Left renal cortex interstitium (tissue), 4 donors: ENCODE measurements at regions not wholly inside any gene's neighbourhood (a gene's known extent, or its start where the extent isn't known, plus 50 kb on each side); places are given as distances from the start of the nearest gene placed in this dataset.

Source experiments
- DNase-seq, 4 donors: peaks; one replicate each; pipeline ENCODE4 v3.0.0-alpha.2; 2013; ENCODE audit warnings: low read depth in 4 of 4, low spot score in 2 of 4, missing footprints in 1 of 4

GRCh38 chr17:77390870-77391269 is 250.1 kb downstream of the SEC14L1 start:
- DNase-seq, result no peak

DNA sequence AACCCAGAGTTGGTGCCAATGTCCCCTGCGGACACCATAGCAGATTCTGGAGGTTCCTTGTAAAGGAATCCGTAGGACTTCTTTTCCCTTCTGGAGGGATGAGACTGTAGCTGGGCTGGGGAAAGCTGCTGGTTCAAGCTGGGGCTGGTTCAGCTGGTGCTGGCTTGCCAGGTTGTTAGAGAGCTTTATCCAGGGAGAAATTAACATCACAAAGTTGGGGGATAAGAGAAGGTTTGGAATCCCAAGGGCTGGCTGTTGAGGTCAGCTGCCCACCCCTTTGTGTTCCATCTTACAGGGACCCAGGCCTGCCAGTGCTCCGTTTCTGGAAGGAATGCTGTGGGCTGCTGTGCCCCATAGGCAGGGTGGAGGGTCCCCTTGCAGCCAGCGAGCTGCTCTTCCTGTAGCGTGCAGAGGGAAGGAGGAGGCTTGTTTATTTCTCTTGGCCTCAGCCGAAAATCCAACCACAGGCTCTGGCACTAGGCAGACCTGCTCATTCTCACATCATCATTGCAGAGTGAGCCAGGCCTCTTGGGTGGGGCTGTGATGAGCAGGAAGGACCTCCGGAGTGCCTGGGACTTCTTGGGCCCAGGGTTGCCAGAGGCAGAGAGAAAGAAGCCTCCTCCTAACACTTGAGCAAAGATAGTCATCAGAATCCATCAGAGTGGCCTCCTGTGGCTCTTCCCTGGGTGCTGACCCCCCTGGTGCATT is 251.1 kb downstream of the SEC14L1 start:
- DNase-seq, result no peak

DNA sequence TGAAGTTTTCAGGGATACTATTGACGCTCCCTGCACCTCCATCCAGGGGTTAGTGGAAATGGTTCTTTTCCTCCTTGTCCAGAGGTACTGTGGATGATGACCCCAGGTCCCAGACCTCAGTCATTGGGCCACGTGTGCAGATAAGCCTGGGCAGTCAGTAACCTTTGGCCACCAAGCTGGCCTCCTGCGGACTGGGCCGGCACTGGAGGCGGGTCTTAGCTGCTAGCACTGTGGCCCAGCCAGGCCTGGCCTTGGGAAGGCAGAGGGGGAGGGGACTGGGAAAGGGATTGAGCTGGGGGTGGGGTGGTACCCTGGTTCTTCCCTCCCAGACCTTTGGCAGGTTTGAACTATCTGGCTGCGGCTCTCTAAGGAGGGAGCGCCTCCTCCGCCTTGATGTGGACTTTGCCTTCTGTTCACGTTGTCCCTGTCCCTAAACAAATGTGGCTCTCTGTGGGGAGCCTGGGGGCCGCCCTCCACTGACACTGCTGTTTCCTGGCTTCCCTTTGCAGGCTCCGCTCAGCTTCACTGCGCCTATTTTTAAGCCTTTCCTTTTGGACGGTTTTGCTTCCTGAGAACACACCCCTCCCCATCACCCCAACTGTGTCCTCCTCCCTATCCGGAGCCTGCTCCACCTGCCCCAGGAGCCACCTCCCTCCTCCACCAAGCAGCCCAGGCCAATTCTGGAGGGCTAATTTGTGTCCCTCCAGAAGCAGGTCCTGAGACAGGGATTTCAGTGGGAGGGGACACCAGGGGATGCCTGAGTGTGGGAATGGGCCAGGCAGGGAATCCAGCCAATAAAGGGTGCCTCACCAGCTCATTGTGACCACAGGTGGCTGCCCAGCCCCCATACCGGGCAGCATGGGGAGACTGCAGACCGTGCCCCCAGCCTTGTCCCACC is 251.9 kb downstream of the SEC14L1 start:
- DNase-seq, result no peak

GRCh38 chr17:77393274-77393600 is 252.5 kb downstream of the SEC14L1 start:
- DNase-seq, result no peak

- no peak for DNase-seq
Observed at GRCh38 chr17:77393867-77394539, 253.2 kb downstream of the SEC14L1 start.

GRCh38 chr17:77394540-77395295 is 253.9 kb downstream of the SEC14L1 start:
- DNase-seq, result no peak

GRCh38 chr17:77395501-77396048 is 254.8 kb downstream of the SEC14L1 start:
- DNase-seq, result no peak

DNA sequence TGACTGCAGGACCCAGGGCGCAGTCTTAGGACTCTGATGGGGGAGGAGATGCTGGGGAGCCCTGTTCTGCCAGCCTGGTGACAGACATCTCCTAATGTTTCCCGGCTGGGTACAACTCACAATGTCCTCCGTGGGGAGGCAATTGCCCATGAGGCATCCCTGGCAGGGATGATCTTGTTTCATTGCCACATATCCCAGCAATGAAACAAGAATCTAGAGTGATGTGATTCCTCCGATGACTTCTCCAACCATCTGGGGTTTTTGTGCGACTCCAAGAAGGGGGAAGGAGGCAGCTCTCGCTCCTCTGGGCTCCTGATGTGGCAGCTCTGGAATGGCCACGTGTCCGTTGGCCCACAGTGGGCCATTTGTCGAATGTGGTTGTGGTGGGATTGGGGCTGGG is 255.8 kb downstream of the SEC14L1 start:
- DNase-seq, result no peak

- no peak for DNase-seq
Observed at GRCh38 chr17:77398274-77398673, 257.5 kb downstream of the SEC14L1 start.

DNA sequence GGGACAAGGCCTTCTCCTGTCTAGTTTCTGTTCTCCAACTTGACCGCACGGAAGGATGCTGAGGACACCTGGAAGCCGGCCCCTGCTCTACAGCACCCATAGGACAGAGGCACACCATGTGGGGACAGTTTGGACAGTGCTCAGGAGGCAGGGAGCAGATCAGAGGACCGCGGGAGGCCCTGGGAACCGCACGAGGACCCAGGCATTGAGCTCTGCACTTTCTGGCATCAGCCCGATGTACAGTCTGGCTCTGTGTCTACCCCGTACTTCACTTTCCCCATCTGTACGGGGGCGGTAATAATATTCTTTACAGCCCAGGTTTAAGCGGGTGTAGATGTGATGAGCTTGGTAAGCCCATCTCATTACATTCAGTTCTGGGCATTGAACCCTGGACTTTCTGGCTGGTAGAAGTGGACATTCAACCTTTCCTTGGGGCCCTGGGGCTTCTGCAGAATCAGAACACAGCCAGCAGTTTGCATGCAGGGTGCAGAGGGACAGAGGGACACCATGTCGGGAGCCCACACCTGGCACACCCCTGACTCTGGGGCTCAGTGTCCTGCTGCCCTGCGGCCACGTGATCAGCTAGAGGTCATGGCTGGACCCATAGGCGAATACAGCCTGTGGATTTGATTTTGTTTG is 258.7 kb downstream of the SEC14L1 start:
- DNase-seq, result no peak

DNA sequence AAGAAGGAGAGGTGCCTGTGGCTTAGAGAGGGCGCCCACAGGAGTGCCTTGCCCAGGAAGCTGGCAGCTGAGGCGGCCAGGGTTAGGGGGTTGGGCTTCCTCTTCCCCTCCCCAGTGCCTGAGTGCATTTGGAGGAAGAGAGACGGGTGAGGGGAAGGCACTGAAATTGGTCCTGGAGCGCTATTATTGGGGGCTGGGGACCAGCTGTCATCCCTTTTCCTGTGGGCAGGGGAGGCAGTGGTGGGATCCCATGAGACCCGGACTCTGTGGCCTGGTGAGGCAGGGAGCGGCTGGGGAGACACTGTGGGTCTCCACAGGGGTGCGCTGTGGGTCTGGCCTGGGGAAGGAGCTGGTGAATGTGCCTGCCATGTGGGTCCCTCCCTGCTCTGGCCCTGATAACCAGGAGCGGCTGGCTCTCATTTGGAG is 259.7 kb downstream of the SEC14L1 start:
- DNase-seq, result no peak

DNA sequence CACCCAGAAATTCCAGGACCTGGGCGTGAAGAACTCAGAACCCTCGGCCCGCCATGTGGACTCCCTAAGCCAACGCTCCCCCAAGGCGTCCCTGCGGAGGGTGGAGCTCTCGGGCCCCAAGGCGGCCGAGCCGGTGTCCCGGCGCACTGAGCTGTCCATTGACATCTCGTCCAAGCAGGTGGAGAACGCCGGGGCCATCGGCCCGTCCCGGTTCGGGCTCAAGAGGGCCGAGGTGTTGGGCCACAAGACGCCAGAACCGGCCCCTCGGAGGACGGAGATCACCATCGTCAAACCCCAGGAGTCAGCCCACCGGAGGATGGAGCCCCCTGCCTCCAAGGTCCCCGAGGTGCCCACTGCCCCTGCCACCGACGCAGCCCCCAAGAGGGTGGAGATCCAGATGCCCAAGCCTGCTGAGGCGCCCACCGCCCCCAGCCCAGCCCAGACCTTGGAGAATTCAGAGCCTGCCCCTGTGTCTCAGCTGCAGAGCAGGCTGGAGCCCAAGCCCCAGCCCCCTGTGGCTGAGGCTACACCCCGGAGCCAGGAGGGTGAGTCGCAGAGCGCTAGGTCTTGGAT is 261.5 kb downstream of the SEC14L1 start:
- no peak for DNase-seq

DNA sequence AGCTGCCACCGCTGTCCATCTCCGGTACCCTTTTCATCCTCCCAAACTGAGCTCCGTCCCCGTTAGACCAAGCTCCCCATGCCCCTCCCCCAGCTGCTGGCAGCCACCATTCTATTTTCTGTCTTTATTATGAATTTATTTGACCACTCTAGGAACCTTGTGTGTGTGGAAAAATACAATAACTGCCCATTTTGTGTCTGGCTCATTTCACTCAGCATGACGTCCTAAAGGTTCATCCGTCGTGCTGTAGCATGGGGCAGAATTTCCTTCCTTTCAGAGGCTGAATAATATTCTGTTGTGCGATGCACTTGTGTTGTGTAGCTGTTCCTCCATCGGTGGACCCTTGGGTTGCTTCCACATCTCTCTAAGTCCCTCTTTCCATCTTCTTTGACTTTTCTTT is 263.1 kb downstream of the SEC14L1 start:
- DNase-seq, result no peak

- DNase-seq, result no peak
Observed at GRCh38 chr17:77404812-77405581, 264.2 kb downstream of the SEC14L1 start.

DNA sequence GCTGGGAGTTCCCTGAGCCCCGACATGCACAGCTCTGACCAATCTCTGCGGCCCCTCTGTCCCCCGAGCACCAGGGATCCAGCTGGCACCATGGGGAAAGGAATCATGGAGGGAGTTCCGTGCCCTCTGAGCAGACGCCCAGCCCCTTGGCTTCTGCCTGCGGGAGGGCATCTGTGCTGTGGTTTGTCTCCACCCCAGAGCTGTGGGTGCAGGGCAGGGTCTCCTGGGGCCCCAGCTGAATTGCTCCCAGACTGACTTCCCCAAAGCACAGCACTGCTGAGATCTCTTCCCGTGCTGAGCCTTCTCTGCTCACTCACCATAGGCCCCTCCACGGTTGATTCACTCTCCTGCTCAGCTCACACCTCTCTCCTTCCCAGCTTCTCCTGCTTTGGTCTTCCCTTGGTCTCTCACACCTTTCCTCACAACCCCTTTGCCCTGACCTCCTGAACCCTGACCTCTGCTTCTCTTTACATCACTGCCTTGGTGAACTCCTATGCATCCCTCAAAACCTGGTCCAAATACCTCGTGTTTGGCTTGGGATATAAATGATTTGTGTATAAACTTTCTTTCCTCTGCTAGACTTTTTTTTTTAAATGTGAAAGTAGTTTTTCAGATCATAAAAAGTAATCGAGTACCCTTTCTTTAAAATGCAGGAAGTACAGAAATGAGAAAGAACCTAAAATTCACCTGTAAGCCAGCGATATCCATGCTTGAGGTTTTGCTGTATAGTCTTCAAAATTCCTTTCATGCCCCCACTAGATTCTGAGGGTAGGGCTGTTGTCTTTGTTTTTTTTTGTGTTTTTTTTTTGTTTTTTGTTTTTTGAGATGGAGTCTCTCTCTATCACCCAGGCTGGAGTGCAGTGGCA is 265.3 kb downstream of the SEC14L1 start:
- DNase-seq, result no peak

DNA sequence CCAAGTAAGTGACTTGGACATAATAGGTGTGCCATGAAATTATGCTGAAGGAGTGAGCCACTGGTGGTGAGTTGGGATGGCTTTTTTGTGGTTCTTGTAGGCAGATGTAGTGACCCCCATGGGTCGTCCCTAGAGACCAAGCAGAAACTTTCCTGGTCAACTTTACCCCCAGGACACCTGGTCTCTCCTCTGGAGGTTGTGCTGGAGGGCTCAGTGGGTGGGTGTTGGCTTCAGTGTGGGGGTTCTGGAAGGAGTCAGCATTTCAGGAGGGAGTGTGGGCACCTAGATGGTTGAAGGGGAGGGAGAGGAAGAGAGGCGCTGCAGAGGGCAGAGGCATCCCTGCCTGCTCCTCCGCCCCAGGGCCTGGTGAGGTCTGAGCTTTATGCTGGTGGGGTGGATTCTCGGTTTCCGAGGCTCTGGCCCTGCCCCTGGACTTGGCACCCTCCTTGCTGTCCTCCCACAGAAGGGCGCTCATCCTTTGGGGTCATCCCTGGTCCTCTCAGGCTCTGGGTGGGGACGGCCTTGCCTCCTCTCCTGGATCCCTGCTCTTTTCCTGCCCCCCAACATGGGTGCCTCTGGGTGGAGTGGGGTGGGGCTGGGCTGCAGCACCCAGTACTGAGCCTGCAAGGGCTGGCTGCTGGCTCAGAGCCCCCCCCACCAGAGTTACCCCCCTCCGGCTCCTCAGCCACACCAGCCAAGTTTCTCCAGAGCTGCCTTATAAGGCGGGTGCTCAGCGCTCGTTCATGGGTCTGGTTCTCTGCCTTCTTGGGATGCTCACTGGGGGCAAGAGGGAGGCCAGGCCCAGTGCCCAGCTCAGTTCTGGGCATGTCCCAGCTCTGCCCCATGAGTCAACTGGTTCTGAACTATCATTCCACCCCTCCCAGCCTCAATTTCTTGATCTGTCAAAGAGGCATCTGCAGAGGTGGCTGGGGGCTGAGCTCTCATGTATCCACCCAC is 266.8 kb downstream of the SEC14L1 start:
- no peak for DNase-seq

- no peak for DNase-seq
Observed at GRCh38 chr17:77408284-77408683, 267.5 kb downstream of the SEC14L1 start.
